Progenitor cell of endocrine pancreas (in vitro differentiated cells): ENCODE measurements at regions not wholly inside any gene's neighbourhood (a gene's known extent, or its start where the extent isn't known, plus 50 kb on each side); places are given as distances from the start of the nearest gene placed in this dataset.

Experiments used
- DNase-seq: peaks from one replicate; pipeline ENCODE4 v3.0.0; 2021; ENCODE audit warnings: low spot score; ENCODE audit not compliant: unreplicated experiment
- H3K27ac Mint-ChIP-seq: 2 replicates; pipeline ENCODE4 v1.8.0; 2021; ENCODE audit warnings: mild to moderate bottlenecking, moderate library complexity, mixed read lengths
- H3K27me3 Mint-ChIP-seq: 2 replicates; pipeline ENCODE4 v1.8.0; 2021; ENCODE audit warnings: mixed read lengths
- H3K36me3 Mint-ChIP-seq: 2 replicates; pipeline ENCODE4 v1.8.0; 2022; ENCODE audit warnings: mixed read lengths; ENCODE audit not compliant: insufficient read depth
- H3K4me1 Mint-ChIP-seq: 2 replicates; pipeline ENCODE4 v1.8.0; 2021; ENCODE audit warnings: low read depth, mixed read lengths
- H3K4me3 Mint-ChIP-seq: 2 replicates; pipeline ENCODE4 v1.8.0; 2021; ENCODE audit warnings: low read depth, mild to moderate bottlenecking, moderate library complexity, mixed read lengths
- H3K9me3 Mint-ChIP-seq: 2 replicates; pipeline ENCODE4 v1.8.0; 2021; ENCODE audit warnings: low read depth, mixed read lengths
- CTCF ChIP-seq: fragments of 200-600 bp; sonication (generic); IDR thresholded peaks from one replicate; pipeline ENCODE4 v1.5.0; 2021; ENCODE audit warnings: antibody characterized with exemption, mild to moderate bottlenecking; ENCODE audit not compliant: unreplicated experiment

- H3K27me3 Mint-ChIP-seq = peaks cover 14% of the 10 kb centered on the region
- no peaks in the 10 kb centered on the region for H3K36me3 Mint-ChIP-seq
- H3K4me1 Mint-ChIP-seq = no peaks in the 10 kb centered on the region
- H3K27ac Mint-ChIP-seq = no peak overlapping the region
- H3K9me3 Mint-ChIP-seq = peaks cover 5% of the 10 kb centered on the region
- no peak for TF ChIP-seq CTCF
- no peak for DNase-seq
- H3K4me3 Mint-ChIP-seq = no peak overlapping the region
These were observed 106.7 kb downstream of the SPATA19 start for GRCh38 chr11:133738624-133739023.

- H3K4me3 Mint-ChIP-seq = no peak overlapping the region
- peaks cover 9% of the 10 kb centered on the region for H3K4me1 Mint-ChIP-seq
- no peaks in the 10 kb centered on the region for H3K36me3 Mint-ChIP-seq
- H3K27ac Mint-ChIP-seq = no peak overlapping the region
- TF ChIP-seq CTCF = no peak
- DNase-seq = no peak
- H3K27me3 Mint-ChIP-seq = peaks cover 29% of the 10 kb centered on the region
- peaks cover 3% of the 10 kb centered on the region for H3K9me3 Mint-ChIP-seq
These were observed 111.7 kb downstream of the SPATA19 start for GRCh38 chr11:133733631-133734030.

- peak; percentile 9 for TF ChIP-seq CTCF
- Mint-ChIP-seq H3K36me3 (no peaks in the 10 kb centered on the region), H3K4me1 (peaks cover 9% of the 10 kb centered on the region), H3K27me3 (peaks cover 29% of the 10 kb centered on the region), H3K9me3 (peaks cover 3% of the 10 kb centered on the region), H3K27ac (no peak overlapping the region), H3K4me3 (no peak overlapping the region)
- DNase-seq = no peak
These were observed 113.1 kb downstream of the SPATA19 start for GRCh38 chr11:133732109-133732674.

- Mint-ChIP-seq H3K9me3 (no peaks in the 10 kb centered on the region), H3K27me3 (peaks cover 17% of the 10 kb centered on the region), H3K4me3 (no peak overlapping the region), H3K4me1 (peaks cover 9% of the 10 kb centered on the region), H3K36me3 (no peaks in the 10 kb centered on the region), H3K27ac (no peak overlapping the region)
- no peak for DNase-seq
- no peak for TF ChIP-seq CTCF
These were observed 117.5 kb downstream of the SPATA19 start for GRCh38 chr11:133727774-133728173.

- Mint-ChIP-seq H3K27ac (no peak overlapping the region), H3K27me3 (peaks cover 14% of the 10 kb centered on the region), H3K4me3 (no peak overlapping the region), H3K4me1 (peaks cover 2% of the 10 kb centered on the region), H3K36me3 (no peaks in the 10 kb centered on the region), H3K9me3 (no peaks in the 10 kb centered on the region)
- no peak for DNase-seq
- TF ChIP-seq CTCF = no peak
These were observed 118.8 kb downstream of the SPATA19 start for GRCh38 chr11:133726542-133726941.
